ENCODE measurements at regions not wholly inside any gene's neighbourhood (a gene's known extent, or its start where the extent isn't known, plus 50 kb on each side); places are given as distances from the start of the nearest gene placed in this dataset.

GRCh38 chr5:174516741-174517140, 207.6 kb upstream of the MSX2 start:
- TF ChIP-seq POLR2A (IDR thresholded peaks at IDR 0.05; ENCODE audit: low read length) (no peak), GATA1 (IDR thresholded peaks at IDR 0.05; ENCODE audit: low read depth, low read length) (no peak)
- no peak for DNase-seq

- TF ChIP-seq GATA1 (IDR thresholded peaks at IDR 0.05; ENCODE audit: low read depth, low read length) (no peak), POLR2A (IDR thresholded peaks at IDR 0.05; ENCODE audit: low read length) (no peak)
- no peak for DNase-seq
These were observed 205.9 kb upstream of the MSX2 start for GRCh38 chr5:174518512-174518911.

- DNase-seq, result no peak
- TF ChIP-seq GATA1 (IDR thresholded peaks at IDR 0.05; ENCODE audit: low read depth, low read length) (no peak), POLR2A (IDR thresholded peaks at IDR 0.05; ENCODE audit: low read length) (no peak)
These were observed 203.7 kb upstream of the MSX2 start for GRCh38 chr5:174520420-174521396.

GRCh38 chr5:174521449-174521848, 202.9 kb upstream of the MSX2 start:
- no peak for DNase-seq
- TF ChIP-seq GATA1 (IDR thresholded peaks at IDR 0.05; ENCODE audit: low read depth, low read length) (no peak), POLR2A (IDR thresholded peaks at IDR 0.05; ENCODE audit: low read length) (no peak)

GRCh38 chr5:174522480-174523260, 201.7 kb upstream of the MSX2 start:
- DNase-seq, result no peak
- no peak for TF ChIP-seq GATA1 (IDR thresholded peaks at IDR 0.05; ENCODE audit: low read depth, low read length)
- no peak for TF ChIP-seq POLR2A (IDR thresholded peaks at IDR 0.05; ENCODE audit: low read length)

GRCh38 chr5:174523311-174524071, 200.9 kb upstream of the MSX2 start:
- TF ChIP-seq POLR2A (IDR thresholded peaks at IDR 0.05; ENCODE audit: low read length) (no peak), GATA1 (IDR thresholded peaks at IDR 0.05; ENCODE audit: low read depth, low read length) (no peak)
- DNase-seq, result no peak

- no peak for DNase-seq
These were observed 200.0 kb upstream of the MSX2 start for GRCh38 chr5:174524351-174524750.

GRCh38 chr5:174526177-174526576, 198.2 kb upstream of the MSX2 start:
- TF ChIP-seq GATA1 (IDR thresholded peaks at IDR 0.05; ENCODE audit: low read depth, low read length) (no peak), POLR2A (IDR thresholded peaks at IDR 0.05; ENCODE audit: low read length) (no peak)
- no peak for DNase-seq

More at GRCh38 chr5:174524351-174524750, 200.0 kb upstream of the MSX2 start:
- TF ChIP-seq POLR2A (IDR thresholded peaks at IDR 0.05; ENCODE audit: low read length), result no peak
- TF ChIP-seq GATA1 (IDR thresholded peaks at IDR 0.05; ENCODE audit: low read depth, low read length), result no peak

GRCh38 chr5:174527916-174528540, 196.4 kb upstream of the MSX2 start:
- DNase-seq, result no peak
- TF ChIP-seq GATA1 (IDR thresholded peaks at IDR 0.05; ENCODE audit: low read depth, low read length) (no peak), POLR2A (IDR thresholded peaks at IDR 0.05; ENCODE audit: low read length) (no peak)

GRCh38 chr5:174528821-174529544, 195.4 kb upstream of the MSX2 start:
- no peak for TF ChIP-seq POLR2A (IDR thresholded peaks at IDR 0.05; ENCODE audit: low read length)
- TF ChIP-seq GATA1 (IDR thresholded peaks at IDR 0.05; ENCODE audit: low read depth, low read length), result no peak
- DNase-seq, result no peak

GRCh38 chr5:174529925-174530681, 194.3 kb upstream of the MSX2 start:
- no peak for DNase-seq

GRCh38 chr5:174531782-174532191, 192.6 kb upstream of the MSX2 start:
- DNase-seq, result no peak
- TF ChIP-seq GATA1 (IDR thresholded peaks at IDR 0.05; ENCODE audit: low read depth, low read length), result no peak
- TF ChIP-seq POLR2A (IDR thresholded peaks at IDR 0.05; ENCODE audit: low read length), result no peak

More at GRCh38 chr5:174529925-174530681, 194.3 kb upstream of the MSX2 start:
- no peak for TF ChIP-seq GATA1 (IDR thresholded peaks at IDR 0.05; ENCODE audit: low read depth, low read length)

Measured in erythroblast (primary cell).